Breast epithelium (tissue), 3 donors: ENCODE measurements at regions not wholly inside any gene's neighbourhood (a gene's known extent, or its start where the extent isn't known, plus 50 kb on each side); places are given as distances from the start of the nearest gene placed in this dataset.
"Not testable (repeated sequence)": the region's sequence is repeated elsewhere in the genome, so short reads cannot be mapped to it uniquely, and the experiment has no call there.

ENCODE experiments used
- CTCF ChIP-seq, 3 donors: fragments of 450-650 bp; IDR thresholded peaks; one replicate each; pipeline ENCODE4 v1.5.1; 2016 to 2017; ENCODE audit warnings: antibody characterized with exemption in 3 of 3, mild to moderate bottlenecking in 3 of 3, moderate library complexity in 3 of 3
- POLR2A ChIP-seq: fragments of 450-650 bp; IDR thresholded peaks from one replicate; pipeline ENCODE4 v1.6.1; 2016; ENCODE audit warnings: antibody characterized with exemption, mild to moderate bottlenecking, moderate library complexity

DNA sequence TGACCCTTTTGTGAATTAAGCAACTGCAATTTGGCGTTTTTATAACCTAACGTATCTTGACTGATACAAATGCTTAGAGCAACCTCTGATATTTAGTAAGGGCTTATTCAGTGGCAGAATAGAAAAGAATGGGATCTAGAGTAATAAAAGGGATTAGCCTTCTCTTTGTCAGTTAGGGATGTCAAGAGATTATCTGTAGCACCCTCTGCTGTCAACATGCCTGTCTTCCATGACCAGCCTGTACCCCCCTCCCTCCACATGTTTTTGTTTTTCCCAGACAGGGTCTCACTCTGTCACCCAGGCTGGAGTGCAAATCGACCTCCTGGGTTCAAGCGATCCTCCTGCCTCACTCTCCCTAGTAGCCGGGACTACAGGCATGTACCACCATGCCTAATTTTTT is 198.1 kb downstream of the NPIPA7 start:
- not testable (repeated sequence) for TF ChIP-seq POLR2A; CTCF (IDR thresholded peaks at IDR 0.05)
